Brain microvascular endothelial cell (primary cell): ENCODE measurements at regions not wholly inside any gene's neighbourhood (a gene's known extent, or its start where the extent isn't known, plus 50 kb on each side); places are given as distances from the start of the nearest gene placed in this dataset.

Experiments used
- DNase-seq: peaks from one replicate; pipeline ENCODE4 v3.0.0-alpha.2; 2020
- H3K27ac ChIP-seq: fragments of 250-450 bp; sonication (Bioruptor Pico); 2 replicates; pipeline ENCODE4 v1.5.1; 2020; ENCODE audit warnings: mild to moderate bottlenecking, moderate library complexity
- H3K27me3 ChIP-seq: fragments of 250-450 bp; sonication (Bioruptor Pico); replicated peaks from 2 replicates; pipeline ENCODE4 v1.5.1; 2020; ENCODE audit warnings: mild to moderate bottlenecking
- H3K36me3 ChIP-seq: fragments of 250-450 bp; sonication (Bioruptor Pico); replicated peaks from 2 replicates; pipeline ENCODE4 v1.5.1; 2020; ENCODE audit warnings: mild to moderate bottlenecking
- H3K4me3 ChIP-seq: 2 replicates; pipeline ENCODE4 v1.5.1; 2011; ENCODE audit warnings: low read depth, mild to moderate bottlenecking, control low read depth, low read length, moderate library complexity
- in situ Hi-C: cut with HindIII; loops from 2 replicates; pipeline ENCODE4 v1.10.0; 2017; ENCODE audit warnings: low sequenced_read_pairs, low pct_ligation_motif_present
- TF ChIP-seq, protein P1 (sequence below): IDR thresholded peaks from 2 replicates; pipeline ENCODE4 v1.5.1; 2011; ENCODE audit warnings: low read depth, mild to moderate bottlenecking, moderate library complexity, low read length, control low read depth, inconsistent platforms; ENCODE audit errors: missing control alignments

DNA sequence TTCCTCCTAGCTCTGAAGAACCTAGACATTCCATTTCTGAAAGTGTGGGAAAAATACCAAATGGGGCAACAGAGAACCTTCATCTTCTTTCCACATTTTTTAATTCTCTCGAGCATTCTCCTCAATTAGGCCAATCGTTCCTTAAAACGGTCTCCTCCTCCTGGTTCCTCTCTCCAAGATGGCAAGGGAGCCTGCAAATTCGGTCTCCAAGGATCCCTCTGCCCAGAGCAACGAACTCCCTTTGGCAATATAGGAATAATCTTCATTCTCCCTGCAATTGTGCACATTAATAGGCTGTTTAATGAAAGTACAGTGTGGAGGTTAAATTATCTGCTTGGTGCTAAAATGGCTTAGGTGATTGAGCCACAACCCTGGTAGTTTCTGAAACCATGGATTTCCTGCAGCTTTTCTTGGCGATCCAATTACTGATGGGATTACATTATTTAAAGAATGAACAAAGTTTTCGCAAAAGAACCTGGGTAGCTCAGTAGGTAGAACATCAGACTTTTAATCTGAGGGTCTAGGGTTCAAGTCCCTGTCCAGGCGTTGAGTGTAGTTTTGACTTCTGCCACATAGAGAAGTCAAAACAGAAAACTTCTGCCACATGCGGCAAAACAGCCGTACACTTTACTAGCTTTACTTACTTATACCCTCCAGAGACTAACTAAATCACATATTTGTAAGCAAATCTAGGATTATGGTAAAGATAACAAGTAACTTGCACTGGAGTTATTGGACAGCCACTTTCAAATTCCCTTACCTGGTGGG lies 102.9 kb upstream of the ZNF184 start:
- DNase-seq: peak; percentile 62
- H3K27me3 ChIP-seq: no peaks in the 10 kb centered on the region
- no peak overlapping the region for H3K4me3 ChIP-seq
- in situ Hi-C loops: no loop called here
- TF ChIP-seq, protein P1, sequence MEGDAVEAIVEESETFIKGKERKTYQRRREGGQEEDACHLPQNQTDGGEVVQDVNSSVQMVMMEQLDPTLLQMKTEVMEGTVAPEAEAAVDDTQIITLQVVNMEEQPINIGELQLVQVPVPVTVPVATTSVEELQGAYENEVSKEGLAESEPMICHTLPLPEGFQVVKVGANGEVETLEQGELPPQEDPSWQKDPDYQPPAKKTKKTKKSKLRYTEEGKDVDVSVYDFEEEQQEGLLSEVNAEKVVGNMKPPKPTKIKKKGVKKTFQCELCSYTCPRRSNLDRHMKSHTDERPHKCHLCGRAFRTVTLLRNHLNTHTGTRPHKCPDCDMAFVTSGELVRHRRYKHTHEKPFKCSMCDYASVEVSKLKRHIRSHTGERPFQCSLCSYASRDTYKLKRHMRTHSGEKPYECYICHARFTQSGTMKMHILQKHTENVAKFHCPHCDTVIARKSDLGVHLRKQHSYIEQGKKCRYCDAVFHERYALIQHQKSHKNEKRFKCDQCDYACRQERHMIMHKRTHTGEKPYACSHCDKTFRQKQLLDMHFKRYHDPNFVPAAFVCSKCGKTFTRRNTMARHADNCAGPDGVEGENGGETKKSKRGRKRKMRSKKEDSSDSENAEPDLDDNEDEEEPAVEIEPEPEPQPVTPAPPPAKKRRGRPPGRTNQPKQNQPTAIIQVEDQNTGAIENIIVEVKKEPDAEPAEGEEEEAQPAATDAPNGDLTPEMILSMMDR: no peak
- no peak overlapping the region for H3K27ac ChIP-seq
- no peaks in the 10 kb centered on the region for H3K36me3 ChIP-seq

DNA sequence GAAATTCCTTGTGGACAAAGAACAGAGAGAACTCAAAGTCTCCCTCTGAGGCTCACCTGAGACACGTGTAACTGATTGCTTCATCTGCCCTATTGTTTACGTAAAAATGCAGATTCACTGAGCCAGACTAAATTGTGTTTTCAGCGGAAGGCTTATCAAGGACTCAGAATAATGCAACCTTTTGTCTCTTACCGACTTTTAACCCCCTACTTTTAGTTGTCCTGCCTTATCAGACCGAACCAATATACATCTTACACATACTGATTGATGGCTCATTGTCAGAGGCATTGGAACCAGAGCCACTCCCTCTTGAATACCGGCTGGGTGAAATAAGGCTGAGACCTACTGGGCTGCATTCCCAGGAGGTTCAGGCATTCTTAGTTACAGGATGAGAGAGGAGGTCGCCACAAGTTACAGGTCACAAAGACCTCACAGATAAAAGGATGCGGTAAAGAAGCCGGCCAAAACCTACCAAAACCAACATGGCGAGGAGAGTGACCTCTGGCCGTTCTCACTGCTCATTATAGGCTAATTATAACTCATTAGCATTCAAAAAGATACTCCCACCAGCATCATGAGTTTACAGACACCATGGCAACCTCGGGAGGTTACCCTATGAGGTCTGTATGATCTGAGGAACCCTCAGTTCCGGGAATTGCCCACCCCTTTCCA lies 95.5 kb upstream of the ZNF184 start:
- in situ Hi-C loops: no loop called here
- peaks cover 31% of the 10 kb centered on the region for H3K27me3 ChIP-seq
- TF ChIP-seq, protein P1: no peak

DNA sequence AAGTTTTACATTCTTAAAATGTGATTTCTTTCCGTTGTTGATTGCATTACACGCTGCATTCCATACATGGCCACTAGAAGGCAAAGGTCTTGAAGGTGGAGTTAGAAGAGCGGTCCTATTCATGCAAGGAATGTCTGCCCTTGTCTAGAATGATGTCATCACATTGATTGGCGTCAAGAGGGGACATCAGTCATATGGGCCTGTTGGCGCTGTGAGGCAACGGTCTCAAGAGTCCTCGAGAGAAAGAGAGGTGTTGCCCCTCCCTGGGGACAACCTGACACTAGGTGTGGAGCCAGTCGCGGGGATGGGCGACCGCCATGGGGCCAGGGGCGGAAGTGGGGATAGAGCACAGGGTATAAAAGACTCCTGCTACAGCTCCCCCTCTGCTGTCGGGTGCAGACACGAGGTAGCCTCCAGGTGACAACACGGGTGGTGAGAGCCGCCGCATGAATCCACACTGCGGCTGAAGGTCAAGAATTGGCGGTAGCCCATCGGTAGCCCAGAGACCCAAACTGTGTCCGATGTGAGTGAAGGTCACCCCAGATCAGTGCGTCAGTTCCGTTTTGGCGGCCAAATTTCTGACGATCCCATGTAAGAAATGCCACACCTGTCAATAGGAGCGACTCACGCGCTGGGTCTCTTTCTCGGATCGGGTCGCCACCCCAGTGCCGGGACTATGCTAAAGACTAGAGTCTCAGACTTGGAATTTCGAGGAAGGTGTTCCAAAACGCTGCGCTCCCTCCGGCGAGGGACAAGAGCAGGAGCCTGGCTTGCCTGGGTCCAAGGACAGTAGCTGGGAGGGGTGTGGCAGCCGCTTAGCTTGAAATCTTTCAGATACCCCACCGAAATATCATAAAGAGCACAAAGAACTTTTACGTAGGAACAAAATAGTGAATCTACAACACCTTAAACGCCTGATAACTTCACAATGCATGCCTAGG lies 93.2 kb upstream of the ZNF184 start:
- no peak overlapping the region for H3K4me3 ChIP-seq
- DNase-seq: no peak
- in situ Hi-C loops: no loop called here
- TF ChIP-seq, protein P1: no peak
- peaks cover 37% of the 10 kb centered on the region for H3K27me3 ChIP-seq
- H3K36me3 ChIP-seq: no peaks in the 10 kb centered on the region
- H3K27ac ChIP-seq: no peak overlapping the region

More for the DNA sequence above, 95.5 kb upstream of the ZNF184 start:
- Histone ChIP-seq H3K36me3 (no peaks in the 10 kb centered on the region), H3K4me3 (no peak overlapping the region), H3K27ac (no peak overlapping the region)
- no peak for DNase-seq

DNA sequence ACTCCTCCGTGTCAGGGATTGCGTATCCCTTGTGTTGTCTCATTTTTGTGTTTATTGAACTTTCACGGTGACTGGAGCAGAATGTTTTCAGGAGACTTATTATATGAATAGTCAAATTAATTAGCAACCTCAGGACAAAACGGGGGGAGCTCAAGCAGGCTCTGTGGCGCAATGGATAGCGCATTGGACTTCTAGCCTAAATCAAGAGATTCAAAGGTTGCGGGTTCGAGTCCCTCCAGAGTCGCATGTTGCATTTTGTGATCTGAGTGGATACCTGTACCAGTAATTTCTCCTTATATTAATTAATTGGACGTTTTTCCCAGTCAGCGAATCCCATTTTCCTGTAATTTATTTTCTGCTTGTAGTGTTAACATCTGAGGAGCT lies 89.1 kb upstream of the ZNF184 start:
- H3K4me3 ChIP-seq: no peak overlapping the region
- H3K27me3 ChIP-seq: peaks cover 39% of the 10 kb centered on the region
- no peak overlapping the region for H3K27ac ChIP-seq
- in situ Hi-C loops: no loop called here
- DNase-seq: peak; percentile 43
- TF ChIP-seq, protein P1: no peak
- H3K36me3 ChIP-seq: no peaks in the 10 kb centered on the region

DNA sequence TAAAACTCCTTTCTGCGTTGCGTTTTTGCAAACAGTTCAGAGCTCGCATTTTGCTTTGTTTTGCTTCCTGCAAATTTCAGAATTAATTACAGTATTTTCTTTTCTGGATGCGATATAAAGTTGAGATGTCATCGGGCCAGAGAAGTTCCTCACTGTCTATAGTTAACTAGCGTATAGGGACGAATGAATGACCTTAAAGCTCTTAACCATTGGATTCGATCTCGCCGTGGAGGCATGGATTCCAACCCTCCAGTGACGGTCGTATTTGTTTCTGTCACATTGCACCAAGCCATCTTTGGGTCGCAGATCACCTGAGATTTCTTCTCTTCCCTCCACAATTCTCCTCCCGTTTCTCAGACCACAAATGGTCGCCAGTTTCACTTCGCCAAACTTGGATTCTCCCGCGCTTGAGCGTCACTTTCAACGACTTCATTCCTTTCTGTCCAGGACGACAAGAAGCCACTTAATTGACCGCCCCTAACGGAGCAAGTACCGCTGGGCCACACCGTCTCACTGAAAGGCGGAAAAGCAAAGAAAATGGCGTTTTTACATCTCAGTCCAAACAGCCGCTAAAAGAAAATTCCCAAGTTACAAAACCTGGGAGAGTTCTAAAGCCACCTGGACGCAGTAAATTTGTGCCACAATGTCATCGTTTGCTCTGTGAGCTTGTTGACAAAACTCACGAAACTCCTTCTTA lies 85.3 kb upstream of the ZNF184 start:
- DNase-seq: no peak
- TF ChIP-seq, protein P1: no peak
- Histone ChIP-seq H3K36me3 (no peaks in the 10 kb centered on the region), H3K4me3 (peak overlapping the region; percentile 37), H3K27me3 (peaks cover 14% of the 10 kb centered on the region), H3K27ac (no peak overlapping the region)
- in situ Hi-C loops: no loop called here
